GM12892 (cell line): ENCODE measurements at regions not wholly inside any gene's neighbourhood (a gene's known extent, or its start where the extent isn't known, plus 50 kb on each side); places are given as distances from the start of the nearest gene placed in this dataset.

ENCODE experiments used
- POLR2A ChIP-seq: IDR thresholded peaks from 2 replicates; pipeline ENCODE4 v1.6.1; 2011; ENCODE audit warnings: low read depth, low read length, control low read depth
- POLR2AphosphoS5 ChIP-seq: IDR thresholded peaks from 2 replicates; pipeline ENCODE4 v1.6.1; 2011; ENCODE audit warnings: low read depth, low read length, control low read depth

- TF ChIP-seq POLR2A = no peak
- TF ChIP-seq POLR2AphosphoS5 = no peak
These were observed 148.4 kb upstream of the ACVR2A start for GRCh38 chr2:147696426-147696825.
